Peyer's patch (tissue), 4 donors: ENCODE measurements at regions not wholly inside any gene's neighbourhood (a gene's known extent, or its start where the extent isn't known, plus 50 kb on each side); places are given as distances from the start of the nearest gene placed in this dataset.

Experiments used
- DNase-seq, 3 donors: peaks; one replicate each; pipeline ENCODE4 v3.0.0-alpha.2; 2017 to 2019
- H3K27ac ChIP-seq, 4 donors: fragments of 200-600 bp; sonication (generic); one replicate each; pipeline ENCODE4 v1.5.1; 2016 to 2019
- H3K27me3 ChIP-seq, 2 donors: fragments of 200-600 bp; sonication (generic); one replicate each; pipeline ENCODE4 v1.5.1; 2019
- H3K36me3 ChIP-seq, 3 donors: fragments of 200-600 bp; sonication (generic); one replicate each; pipeline ENCODE4 v1.5.1; 2016 to 2019
- H3K4me1 ChIP-seq, 4 donors: fragments of 200-600 bp; sonication (generic); one replicate each; pipeline ENCODE4 v1.5.1; 2016 to 2019
- H3K4me3 ChIP-seq, 4 donors: fragments of 200-600 bp; sonication (generic); 1 replicate in 3 of 4; 2 replicates in 1 of 4; pipeline ENCODE4 v1.5.1; 2016 to 2019; ENCODE audit warnings: mild to moderate bottlenecking in 1 of 4
- H3K9me3 ChIP-seq, 4 donors: fragments of 200-600 bp; sonication (generic); one replicate each; pipeline ENCODE4 v1.5.1; 2016 to 2019; ENCODE audit warnings: mild to moderate bottlenecking in 1 of 4
- POLR2A ChIP-seq, 2 donors: fragments of 450-650 bp; IDR thresholded peaks; one replicate each; pipeline ENCODE4 v1.5.1; 2017; ENCODE audit warnings: antibody characterized with exemption in 2 of 2, mild to moderate bottlenecking in 2 of 2, moderate library complexity in 2 of 2
- TF ChIP-seq, protein P1 (sequence below), 6 experiments: fragments of 450-650 bp in 4 of 6; fragments of 200-600 bp in 2 of 6; sonication (generic) in 1 of 6; IDR thresholded peaks; one replicate each; pipeline ENCODE4 v1.5.1; 2017 to 2019; ENCODE audit warnings: antibody characterized with exemption in 6 of 6, mild to moderate bottlenecking in 3 of 6, moderate library complexity in 1 of 6

DNA sequence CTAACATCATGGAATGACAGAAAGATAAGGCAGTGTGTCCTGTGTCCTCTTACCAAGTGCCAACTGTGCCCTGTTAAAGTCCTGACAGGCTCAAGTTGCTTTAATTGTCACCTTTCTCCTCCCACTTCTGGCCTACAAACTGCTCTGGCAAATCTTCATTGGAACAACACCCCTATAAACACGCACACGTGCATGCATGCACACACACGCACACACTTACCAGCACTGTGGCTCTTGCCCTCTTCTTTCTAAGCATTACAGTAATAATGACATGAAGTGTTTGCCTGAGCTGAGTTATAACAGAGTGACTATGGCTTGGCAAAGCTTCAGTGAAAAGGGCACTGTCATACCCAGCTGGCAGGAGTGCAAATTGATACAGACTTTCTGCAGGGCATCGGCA, 82.3 kb upstream of the SYT6 start:
- H3K4me1 ChIP-seq = no peaks in the 10 kb centered on the region
- TF ChIP-seq, protein P1, sequence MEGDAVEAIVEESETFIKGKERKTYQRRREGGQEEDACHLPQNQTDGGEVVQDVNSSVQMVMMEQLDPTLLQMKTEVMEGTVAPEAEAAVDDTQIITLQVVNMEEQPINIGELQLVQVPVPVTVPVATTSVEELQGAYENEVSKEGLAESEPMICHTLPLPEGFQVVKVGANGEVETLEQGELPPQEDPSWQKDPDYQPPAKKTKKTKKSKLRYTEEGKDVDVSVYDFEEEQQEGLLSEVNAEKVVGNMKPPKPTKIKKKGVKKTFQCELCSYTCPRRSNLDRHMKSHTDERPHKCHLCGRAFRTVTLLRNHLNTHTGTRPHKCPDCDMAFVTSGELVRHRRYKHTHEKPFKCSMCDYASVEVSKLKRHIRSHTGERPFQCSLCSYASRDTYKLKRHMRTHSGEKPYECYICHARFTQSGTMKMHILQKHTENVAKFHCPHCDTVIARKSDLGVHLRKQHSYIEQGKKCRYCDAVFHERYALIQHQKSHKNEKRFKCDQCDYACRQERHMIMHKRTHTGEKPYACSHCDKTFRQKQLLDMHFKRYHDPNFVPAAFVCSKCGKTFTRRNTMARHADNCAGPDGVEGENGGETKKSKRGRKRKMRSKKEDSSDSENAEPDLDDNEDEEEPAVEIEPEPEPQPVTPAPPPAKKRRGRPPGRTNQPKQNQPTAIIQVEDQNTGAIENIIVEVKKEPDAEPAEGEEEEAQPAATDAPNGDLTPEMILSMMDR (IDR thresholded peaks at IDR 0.05) = no peak
- TF ChIP-seq POLR2A (IDR thresholded peaks at IDR 0.05) = no peak
- H3K4me3 ChIP-seq = no peak overlapping the region
- H3K36me3 ChIP-seq = no peaks in the 10 kb centered on the region
- DNase-seq = no peak
- no peaks in the 10 kb centered on the region for H3K27me3 ChIP-seq
- H3K27ac ChIP-seq = no peak overlapping the region
- H3K9me3 ChIP-seq = no peaks in the 10 kb centered on the region

DNA sequence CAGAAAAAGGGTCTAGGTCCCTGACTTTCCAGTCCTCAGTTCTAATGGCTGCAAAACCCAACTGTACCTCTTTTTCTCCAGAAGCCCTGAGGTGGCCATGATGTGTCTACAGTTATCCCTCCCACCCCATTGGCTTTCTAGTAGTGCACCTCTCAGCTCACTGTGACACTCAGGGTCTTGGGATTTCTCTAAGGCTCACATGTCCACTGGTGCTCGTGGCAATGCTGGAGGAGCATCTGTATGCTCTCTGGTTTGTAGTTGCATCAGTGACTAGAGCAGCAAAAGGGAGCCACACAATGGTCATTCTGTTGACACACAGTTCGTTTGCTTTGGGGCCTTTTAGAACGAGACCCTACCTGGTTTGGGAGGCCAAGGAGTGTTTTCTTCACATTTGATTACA, 81.6 kb upstream of the SYT6 start:
- no peak for TF ChIP-seq POLR2A (IDR thresholded peaks at IDR 0.05)
- TF ChIP-seq, protein P1 (IDR thresholded peaks at IDR 0.05) = no peak
- H3K27me3 ChIP-seq = no peaks in the 10 kb centered on the region
- H3K27ac ChIP-seq = no peak overlapping the region
- no peak overlapping the region for H3K4me3 ChIP-seq
- H3K4me1 ChIP-seq = no peaks in the 10 kb centered on the region
- no peaks in the 10 kb centered on the region for H3K9me3 ChIP-seq
- DNase-seq = no peak
- no peaks in the 10 kb centered on the region for H3K36me3 ChIP-seq

DNA sequence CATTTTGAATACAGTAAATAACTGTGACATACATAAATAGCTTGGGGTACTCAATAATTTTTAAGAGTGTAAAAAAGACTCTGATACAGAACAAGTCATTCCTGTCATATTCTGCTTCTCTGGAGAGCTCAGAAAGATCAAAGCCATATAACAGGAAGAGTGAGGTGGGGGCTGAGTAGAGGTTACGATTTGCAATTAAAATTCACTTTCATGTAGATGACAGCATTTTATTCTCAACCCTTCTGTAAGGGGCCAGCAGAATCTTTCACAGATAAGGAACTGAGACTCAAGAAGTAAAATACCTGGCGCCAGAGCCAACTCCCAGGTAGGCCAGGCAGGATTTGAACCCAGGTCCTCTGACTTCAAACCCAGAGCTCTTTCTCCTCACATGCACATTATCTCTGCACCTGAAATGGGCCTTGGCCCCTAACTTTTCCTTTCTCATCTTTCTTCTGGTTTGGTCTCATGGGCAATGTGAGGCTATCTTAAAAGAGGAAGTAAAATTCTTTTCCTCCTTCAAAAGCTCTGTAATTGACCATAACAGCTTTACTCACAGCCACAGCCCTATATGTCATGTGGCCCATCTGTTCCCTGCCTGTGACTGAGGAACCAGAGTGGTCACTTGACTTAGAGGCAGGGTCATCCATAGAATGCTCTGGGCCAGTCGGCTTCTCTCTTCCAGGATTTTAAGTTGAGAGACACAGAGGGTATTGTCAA, 80.9 kb upstream of the SYT6 start:
- Histone ChIP-seq H3K27ac (no peak overlapping the region), H3K4me1 (no peaks in the 10 kb centered on the region), H3K36me3 (no peaks in the 10 kb centered on the region), H3K27me3 (no peaks in the 10 kb centered on the region), H3K4me3 (no peak overlapping the region), H3K9me3 (no peaks in the 10 kb centered on the region)
- no peak for DNase-seq
- TF ChIP-seq, protein P1 (IDR thresholded peaks at IDR 0.05) = no peak
- TF ChIP-seq POLR2A (IDR thresholded peaks at IDR 0.05) = no peak

DNA sequence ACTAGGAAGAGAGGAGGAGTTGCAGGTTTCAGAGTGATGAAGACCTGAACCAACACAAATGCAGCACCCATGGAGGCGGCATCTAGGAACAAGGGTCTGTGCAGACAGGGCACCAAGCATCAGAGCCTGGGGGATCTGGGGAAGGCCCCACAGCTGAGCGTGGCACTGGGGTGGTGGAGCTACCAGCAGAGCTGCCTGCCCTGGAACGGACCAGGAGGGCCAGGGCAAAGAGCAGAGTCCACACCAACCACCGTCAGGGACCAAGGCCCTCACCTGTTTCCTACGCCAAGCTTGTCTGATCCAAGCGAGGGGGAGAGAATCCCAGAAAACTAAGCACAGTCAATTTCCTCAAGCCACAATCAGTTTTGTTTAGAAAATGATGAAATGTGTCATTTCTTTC, 79.0 kb upstream of the SYT6 start:
- no peak for TF ChIP-seq POLR2A (IDR thresholded peaks at IDR 0.05)
- TF ChIP-seq, protein P1 (IDR thresholded peaks at IDR 0.05) = no peak
- Histone ChIP-seq H3K36me3 (no peaks in the 10 kb centered on the region), H3K27ac (no peak overlapping the region), H3K9me3 (no peaks in the 10 kb centered on the region), H3K4me3 (no peak overlapping the region), H3K27me3 (no peaks in the 10 kb centered on the region), H3K4me1 (no peaks in the 10 kb centered on the region)
- no peak for DNase-seq

DNA sequence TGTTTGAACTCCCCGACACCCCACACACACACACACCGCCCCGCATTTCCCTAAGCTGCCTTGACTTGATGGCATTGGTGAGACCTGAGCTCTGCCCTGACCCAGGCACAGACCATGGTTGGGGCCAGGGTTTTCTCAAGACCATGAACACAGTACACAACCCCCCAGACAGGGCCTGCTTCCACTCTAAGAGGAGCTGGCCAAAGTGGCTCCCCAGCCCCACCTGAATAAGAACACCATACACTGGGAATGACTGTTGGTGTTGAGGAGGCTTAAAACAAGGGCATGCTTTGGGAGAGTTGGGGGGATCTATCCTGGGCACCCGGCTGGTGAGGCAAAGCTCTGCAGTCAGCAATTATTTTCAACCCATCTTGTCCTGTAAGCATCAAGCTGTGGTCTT, 77.6 kb upstream of the SYT6 start:
- Histone ChIP-seq H3K36me3 (no peaks in the 10 kb centered on the region), H3K4me1 (no peaks in the 10 kb centered on the region)
- TF ChIP-seq POLR2A (IDR thresholded peaks at IDR 0.05) = no peak
- TF ChIP-seq, protein P1 (IDR thresholded peaks at IDR 0.05) = no peak

DNA sequence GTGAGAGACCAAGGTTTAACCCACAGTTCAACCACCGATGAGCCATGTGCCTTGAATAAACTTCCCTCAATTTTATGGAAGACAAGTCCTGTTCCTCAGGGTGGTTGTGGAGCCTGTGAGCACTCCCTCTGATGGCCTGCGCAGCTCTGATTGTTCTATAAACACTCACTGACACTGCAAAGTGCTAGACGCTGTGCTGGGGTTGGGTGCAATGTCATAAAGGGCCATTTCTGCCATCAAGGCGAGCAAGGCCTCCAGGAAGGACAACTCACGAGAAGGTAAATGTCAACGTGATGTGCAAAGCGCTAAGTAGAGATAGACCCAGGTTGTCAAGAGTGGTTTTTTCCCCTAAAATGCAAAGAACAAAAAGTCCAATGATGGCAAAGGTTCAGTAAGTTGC, 75.7 kb upstream of the SYT6 start:
- H3K36me3 ChIP-seq = no peaks in the 10 kb centered on the region
- no peak for DNase-seq
- H3K4me3 ChIP-seq = no peak overlapping the region
- H3K27ac ChIP-seq = no peak overlapping the region
- TF ChIP-seq, protein P1 (IDR thresholded peaks at IDR 0.05) = no peak
- no peak for TF ChIP-seq POLR2A (IDR thresholded peaks at IDR 0.05)
- no peaks in the 10 kb centered on the region for H3K9me3 ChIP-seq
- H3K27me3 ChIP-seq = no peaks in the 10 kb centered on the region
- no peaks in the 10 kb centered on the region for H3K4me1 ChIP-seq

More for the DNA sequence above, 77.6 kb upstream of the SYT6 start:
- Histone ChIP-seq H3K27me3 (no peaks in the 10 kb centered on the region), H3K9me3 (no peaks in the 10 kb centered on the region), H3K4me3 (no peak overlapping the region), H3K27ac (no peak overlapping the region)
- DNase-seq = no peak
